ELR (cell line): ENCODE measurements at regions not wholly inside any gene's neighbourhood (a gene's known extent, or its start where the extent isn't known, plus 50 kb on each side); places are given as distances from the start of the nearest gene placed in this dataset.

Experiments used
- DNase-seq: peaks from one replicate; pipeline ENCODE4 v3.0.0-alpha.2; 2015; ENCODE audit warnings: low read depth

DNA sequence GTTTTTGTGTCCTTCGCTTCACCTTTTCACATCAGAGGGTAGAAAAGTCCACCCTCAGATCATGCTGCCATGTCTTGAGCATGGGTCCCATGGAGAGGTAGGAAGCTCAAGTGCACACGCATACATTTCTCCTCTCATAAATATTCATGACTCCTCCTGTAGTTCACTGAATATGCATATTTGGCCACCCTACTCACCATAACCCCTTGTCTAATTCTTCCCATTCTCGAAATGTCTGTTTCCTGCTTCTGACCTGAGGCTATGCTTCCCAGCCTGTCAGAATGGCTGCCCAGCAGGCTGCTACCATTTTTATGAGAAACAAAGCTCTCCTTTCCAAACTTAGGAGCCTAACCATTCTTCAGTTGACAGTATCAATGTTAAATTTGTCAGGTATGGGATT is 86.5 kb downstream of the ADRA2C start:
- DNase-seq: no peak

GRCh38 chr4:3853388-3854035 is 87.3 kb downstream of the ADRA2C start:
- DNase-seq: no peak

DNA sequence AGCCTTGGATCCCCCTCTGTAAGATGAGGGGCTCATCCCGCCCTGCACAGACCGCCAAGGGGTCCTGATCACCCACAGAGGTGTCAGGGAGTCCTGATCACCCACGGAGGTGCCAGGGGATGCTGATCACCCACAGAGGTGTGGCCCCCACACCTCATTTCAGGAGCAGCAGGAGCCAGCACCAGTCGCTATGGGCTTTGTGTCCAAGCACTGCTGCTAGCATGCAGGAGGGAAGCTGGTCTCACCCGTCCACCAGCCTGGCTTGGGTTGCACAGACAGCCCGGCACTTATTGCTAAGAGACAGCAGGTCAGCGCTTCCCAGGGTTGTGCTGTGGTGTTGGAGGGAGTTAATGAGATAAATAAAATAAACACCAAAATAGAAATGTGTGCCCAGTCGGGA is 88.5 kb downstream of the ADRA2C start:
- DNase-seq: no peak

- DNase-seq: no peak
Measured at GRCh38 chr4:3855646-3856045, 89.5 kb downstream of the ADRA2C start.

GRCh38 chr4:3856604-3857204 is 90.5 kb downstream of the ADRA2C start:
- DNase-seq: no peak

- DNase-seq: no peak
Measured at GRCh38 chr4:3857269-3857926, 91.2 kb downstream of the ADRA2C start.

- DNase-seq: no peak
Measured at GRCh38 chr4:3858046-3858730, 92.0 kb downstream of the ADRA2C start.

GRCh38 chr4:3858765-3859388 is 92.7 kb downstream of the ADRA2C start:
- no peak for DNase-seq

GRCh38 chr4:3859571-3859970 is 93.4 kb downstream of the ADRA2C start:
- DNase-seq: no peak

DNA sequence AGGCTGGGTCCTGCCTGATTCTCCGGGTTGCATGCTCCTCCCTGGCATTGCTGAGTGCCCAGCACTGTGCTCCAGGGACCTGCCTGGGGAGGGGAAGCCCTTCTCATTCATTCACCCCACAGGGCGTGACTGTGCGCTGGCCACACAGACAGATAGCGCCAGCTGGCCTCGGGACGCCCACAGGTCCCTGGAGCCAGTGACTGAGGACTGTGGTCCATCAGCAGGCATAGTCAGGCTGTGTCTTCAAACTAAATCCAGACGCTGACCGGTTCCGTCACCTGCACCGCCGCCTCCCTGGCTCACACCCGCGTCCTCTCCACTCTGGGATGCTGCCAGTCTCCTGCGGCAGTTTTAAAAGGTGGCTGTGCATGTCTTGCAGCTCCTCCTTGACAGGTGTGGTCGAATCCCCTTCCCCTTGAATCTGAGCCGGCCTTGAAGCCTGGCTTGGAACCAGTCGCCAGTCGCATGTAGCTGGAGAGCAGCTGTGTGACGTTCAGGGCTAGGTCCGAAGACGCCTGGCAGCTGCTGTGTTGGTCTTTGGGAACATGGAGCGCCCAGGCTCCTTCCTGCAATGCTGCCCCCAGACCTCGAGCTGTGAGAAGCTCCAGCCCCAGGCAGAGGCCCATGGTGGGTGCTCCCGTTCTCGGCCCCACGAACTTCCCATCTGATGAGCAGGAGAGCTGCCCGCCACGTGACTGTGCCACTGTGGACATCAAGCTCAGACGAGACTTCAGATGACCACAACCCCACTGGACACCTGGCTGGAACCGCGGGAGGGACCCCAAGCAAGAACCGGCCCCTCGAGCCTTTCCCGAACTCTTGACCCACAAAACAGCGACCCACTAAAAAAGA is 94.1 kb downstream of the ADRA2C start:
- no peak for DNase-seq

DNA sequence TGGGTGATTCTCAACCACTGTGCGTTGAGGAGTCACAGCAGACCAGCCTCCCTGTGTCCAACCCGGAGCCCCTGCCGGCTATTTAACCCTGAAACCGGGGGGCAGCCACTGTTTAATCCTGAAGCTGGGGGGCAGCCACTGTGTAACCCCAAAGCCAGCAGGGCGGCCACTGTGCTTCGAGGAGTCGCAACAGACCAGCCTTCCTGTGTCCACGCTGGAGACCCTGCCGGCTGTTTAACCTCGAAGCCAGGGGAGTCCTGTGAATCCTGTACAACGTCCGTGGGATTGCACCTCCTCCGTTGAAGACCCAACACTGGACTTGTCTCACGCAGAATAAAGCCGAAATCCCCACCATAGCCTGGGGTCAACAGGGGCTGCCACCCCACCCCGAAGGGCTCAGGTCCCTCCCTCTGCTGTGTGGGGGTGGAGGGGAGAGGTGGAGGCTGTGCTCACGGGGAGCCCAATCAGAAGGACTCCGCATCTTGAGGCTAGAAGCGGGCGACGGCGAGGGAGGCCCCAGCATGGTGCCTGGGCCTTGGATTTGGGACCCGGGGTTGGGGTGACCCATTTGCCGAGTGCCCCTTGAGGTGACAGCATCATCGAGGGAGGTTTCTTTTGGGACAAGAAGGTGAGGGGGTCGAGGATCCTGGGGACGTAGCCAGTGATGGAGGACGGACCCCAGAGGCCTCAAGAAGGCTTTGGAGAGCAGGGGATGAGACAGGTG is 94.9 kb downstream of the ADRA2C start:
- DNase-seq: no peak

DNA sequence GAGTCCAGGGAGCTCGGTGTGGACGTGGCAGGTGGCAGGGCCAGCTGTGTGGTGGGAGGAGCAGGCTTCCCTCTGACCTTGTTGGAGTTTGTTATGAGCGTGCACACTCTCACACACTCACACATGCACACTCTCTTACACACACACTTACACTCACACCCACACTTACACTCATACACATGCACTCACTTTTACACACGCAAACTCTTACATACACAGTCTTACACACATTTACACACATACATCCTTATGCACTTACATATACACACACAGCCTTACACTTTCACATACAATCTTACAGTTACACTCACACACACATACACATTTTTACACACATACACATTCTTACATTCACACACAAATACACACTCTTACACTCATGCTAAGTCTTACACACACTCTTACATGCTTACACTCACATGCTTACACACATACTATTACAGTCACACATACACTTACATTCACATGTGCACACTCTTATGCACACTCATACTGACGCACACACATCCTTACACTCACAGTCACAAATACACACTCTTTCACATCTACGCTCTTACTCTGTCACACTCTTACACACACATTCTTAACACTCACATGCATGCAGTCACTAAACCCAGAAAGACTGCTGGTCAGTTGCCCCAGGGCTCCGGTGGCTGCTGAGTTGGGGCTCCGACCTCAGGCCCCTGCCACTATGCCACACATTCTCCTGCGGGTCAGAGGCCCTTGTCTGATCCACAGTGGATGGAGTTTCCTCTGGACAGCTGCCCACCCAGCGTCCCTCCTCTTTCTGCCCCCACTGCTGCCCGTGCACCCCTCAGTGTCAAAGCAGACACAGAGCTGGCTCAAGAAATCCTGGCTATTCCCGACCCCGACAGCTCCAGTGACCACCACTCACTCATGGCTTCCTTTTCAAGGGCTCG is 95.8 kb downstream of the ADRA2C start:
- no peak for DNase-seq

DNA sequence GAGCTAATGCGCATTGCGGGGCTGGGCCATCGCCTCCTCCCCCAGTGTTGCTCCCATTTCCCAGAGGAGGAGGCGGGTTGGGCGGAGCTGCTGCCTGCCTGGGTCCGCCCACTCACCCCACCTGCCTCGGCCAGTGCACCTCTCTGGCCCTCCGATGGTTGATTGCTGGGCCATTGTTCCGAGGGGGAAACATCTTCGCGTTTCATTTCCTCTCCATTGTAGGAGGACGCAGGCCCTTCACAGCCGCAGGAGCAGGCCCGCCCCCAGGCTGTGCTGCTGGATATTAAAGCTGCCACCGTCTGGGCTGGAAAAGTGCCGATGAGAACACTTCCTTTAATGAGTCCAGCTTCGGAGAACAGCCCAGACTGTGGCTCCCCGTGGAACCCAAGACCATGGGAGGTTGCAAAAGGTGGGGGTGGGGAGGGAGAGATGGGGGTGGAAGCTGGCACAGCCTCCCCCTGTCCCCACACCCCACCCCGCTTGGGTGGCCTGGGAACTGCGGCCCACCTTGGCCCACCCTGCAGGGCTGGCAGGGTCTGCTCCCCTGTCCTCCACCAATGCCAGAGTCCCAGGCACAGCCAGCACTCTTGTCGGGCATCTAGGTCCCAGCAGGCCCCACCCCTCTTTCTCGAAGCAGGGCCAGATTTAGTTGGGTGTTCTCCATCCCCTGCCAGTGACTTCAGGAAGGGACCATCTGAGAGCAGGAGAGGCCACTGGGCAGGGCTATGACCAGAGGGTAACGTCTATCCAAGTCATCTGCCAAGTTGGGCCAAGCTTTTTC is 96.6 kb downstream of the ADRA2C start:
- no peak for DNase-seq

DNA sequence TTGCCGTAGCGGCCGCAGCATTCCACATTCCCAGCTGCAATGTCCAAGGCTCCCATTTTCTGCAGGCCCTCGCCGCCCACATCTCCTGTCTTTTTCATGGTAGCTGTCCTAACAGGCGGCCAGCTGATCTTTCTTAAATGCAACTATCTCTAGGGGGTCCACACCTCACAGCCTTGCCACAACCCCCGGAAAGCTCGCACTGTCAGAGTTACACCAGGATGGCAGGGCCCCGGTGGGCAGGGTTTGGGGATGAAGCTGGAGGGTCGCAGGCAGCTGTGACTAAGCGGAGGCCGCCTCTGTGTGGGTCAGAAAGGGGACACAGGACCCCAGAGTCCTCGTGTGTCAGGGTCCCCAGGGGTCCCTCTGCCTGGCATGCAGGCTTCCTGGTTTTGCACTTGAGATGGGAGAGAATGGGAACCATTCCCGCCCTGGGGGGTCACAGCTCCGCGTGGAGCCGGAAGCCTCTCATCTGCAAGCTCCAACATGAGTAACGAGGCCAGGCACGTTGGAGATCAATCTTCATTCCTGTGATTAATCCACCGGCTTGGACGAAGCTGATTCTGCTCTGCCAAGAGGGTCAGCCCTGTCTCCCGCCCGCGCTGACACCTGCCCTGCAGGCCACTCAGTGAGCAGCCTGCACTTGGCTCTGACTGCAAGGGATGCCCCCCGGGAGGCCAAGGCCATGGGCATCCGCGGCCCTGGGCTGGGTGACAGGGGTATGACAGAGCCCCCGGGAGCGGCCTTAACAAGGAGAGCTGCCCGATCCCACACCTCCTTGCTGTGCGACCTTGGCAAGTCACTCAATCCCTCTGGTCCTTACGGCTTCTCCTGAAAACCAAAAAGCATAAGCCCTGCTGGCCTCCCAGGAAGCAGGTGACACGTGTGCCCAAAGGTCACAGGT is 97.9 kb downstream of the ADRA2C start:
- DNase-seq: no peak

GRCh38 chr4:3864742-3865721 is 98.8 kb downstream of the ADRA2C start:
- DNase-seq: no peak

- no peak for DNase-seq
Measured at GRCh38 chr4:3865986-3866812, 100.0 kb downstream of the ADRA2C start.
